ACC112 (cell line): ENCODE measurements at regions not wholly inside any gene's neighbourhood (a gene's known extent, or its start where the extent isn't known, plus 50 kb on each side); places are given as distances from the start of the nearest gene placed in this dataset.
"Not testable (repeated sequence)": the region's sequence is repeated elsewhere in the genome, so short reads cannot be mapped to it uniquely, and the experiment has no call there.

Experiments used
- H2AFZ ChIP-seq: fragments of 200-600 bp; sonication (generic); one replicate; pipeline ENCODE4 v1.6.0; 2017; ENCODE audit warnings: antibody characterized with exemption, low read length; ENCODE audit not compliant: unreplicated experiment
- H3K27ac ChIP-seq: fragments of 200-600 bp; sonication (generic); 2 replicates; pipeline ENCODE4 v1.5.1; 2014; ENCODE audit warnings: low read depth, mild to moderate bottlenecking, antibody characterized with exemption, low read length, moderate library complexity
- H3K27me3 ChIP-seq: fragments of 200-600 bp; sonication (generic); 2 replicates; pipeline ENCODE4 v1.6.1; 2014; ENCODE audit warnings: mild to moderate bottlenecking, antibody characterized with exemption, low read length, moderate library complexity, mixed read lengths; ENCODE audit not compliant: insufficient read depth
- H3K36me3 ChIP-seq: fragments of 200-600 bp; sonication (generic); 2 replicates; pipeline ENCODE4 v1.6.1; 2016; ENCODE audit warnings: mild to moderate bottlenecking, antibody characterized with exemption, low read length, moderate library complexity, mixed read lengths; ENCODE audit not compliant: insufficient read depth
- H3K4me1 ChIP-seq: fragments of 200-600 bp; sonication (generic); one replicate; pipeline ENCODE4 v1.6.1; 2016; ENCODE audit warnings: low read length, mixed read lengths; ENCODE audit not compliant: insufficient read depth, unreplicated experiment, control insufficient read depth
- H3K4me3 ChIP-seq: fragments of 200-600 bp; sonication (generic); 2 replicates; pipeline ENCODE4 v1.5.1; 2014; ENCODE audit warnings: mild to moderate bottlenecking, low read depth, low read length
- H3K79me2 ChIP-seq: fragments of 200-600 bp; sonication (generic); one replicate; pipeline ENCODE4 v1.6.0; 2016; ENCODE audit warnings: low read length; ENCODE audit not compliant: control insufficient read depth, unreplicated experiment, insufficient read depth

DNA sequence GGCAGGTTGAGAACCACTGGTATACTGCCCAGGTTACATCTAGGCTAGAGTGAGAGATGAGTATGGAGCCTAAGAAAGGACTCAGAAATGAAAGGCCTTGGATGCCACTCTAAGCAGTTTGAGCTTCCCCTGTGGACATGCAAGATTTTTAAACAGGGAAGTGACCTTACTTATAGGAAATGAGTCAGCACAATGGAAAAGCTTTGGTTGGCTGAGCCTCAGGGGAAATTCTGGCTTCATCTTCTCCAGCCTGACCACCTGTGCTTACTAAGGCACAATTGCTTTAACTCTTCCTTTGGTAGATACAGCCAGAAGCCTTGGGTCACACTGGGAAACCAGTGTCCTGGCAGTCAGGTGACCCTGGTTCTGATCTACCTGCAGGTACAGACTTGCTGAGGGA, 380.2 kb upstream of the ZNF462 start:
- Histone ChIP-seq H3K27me3 (no peaks in the 10 kb centered on the region), H3K4me3 (no peak overlapping the region), H3K79me2 (no peaks in the 10 kb centered on the region), H3K36me3 (no peaks in the 10 kb centered on the region), H3K27ac (no peak overlapping the region), H3K4me1 (no peaks in the 10 kb centered on the region), H2AFZ (no peak overlapping the region)

- no peaks in the 10 kb centered on the region for H3K36me3 ChIP-seq
- H3K4me3 ChIP-seq: no peak overlapping the region
- H3K27me3 ChIP-seq: no peaks in the 10 kb centered on the region
- H3K79me2 ChIP-seq: no peaks in the 10 kb centered on the region
- H3K27ac ChIP-seq: no peak overlapping the region
- H2AFZ ChIP-seq: no peak overlapping the region
- no peaks in the 10 kb centered on the region for H3K4me1 ChIP-seq
Observed at GRCh38 chr9:106486685-106487084, 376.3 kb upstream of the ZNF462 start.

- Histone ChIP-seq H3K27ac (no peak overlapping the region), H2AFZ (no peak overlapping the region), H3K27me3 (no peaks in the 10 kb centered on the region), H3K36me3 (no peaks in the 10 kb centered on the region), H3K4me3 (no peak overlapping the region), H3K4me1 (no peaks in the 10 kb centered on the region), H3K79me2 (no peaks in the 10 kb centered on the region)
Observed at GRCh38 chr9:106487266-106487665, 375.7 kb upstream of the ZNF462 start.

DNA sequence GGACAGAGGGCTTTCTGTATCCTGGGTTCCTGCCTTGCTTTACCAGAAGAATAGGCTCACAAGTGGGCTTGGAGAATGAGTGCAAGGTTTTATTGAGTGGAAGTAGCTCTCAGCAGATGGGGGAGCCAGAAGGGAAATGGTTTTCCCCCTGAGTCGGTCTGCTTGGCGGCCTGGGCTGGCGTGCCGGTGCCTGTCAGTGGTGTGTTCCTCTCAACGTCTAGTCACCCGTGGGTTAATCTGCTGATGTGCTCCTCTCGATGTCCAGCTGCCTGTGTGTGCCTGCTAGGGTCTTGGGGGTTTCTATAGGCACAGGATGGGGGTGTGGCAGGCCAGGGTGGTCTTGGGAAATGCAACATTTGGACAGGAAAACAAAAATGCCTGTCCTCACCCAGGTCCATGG, 370.8 kb upstream of the ZNF462 start:
- not testable (repeated sequence) for H3K27ac ChIP-seq, H3K36me3 ChIP-seq, H3K4me3 ChIP-seq, H3K27me3 ChIP-seq, H3K79me2 ChIP-seq, H3K4me1 ChIP-seq, H2AFZ ChIP-seq

DNA sequence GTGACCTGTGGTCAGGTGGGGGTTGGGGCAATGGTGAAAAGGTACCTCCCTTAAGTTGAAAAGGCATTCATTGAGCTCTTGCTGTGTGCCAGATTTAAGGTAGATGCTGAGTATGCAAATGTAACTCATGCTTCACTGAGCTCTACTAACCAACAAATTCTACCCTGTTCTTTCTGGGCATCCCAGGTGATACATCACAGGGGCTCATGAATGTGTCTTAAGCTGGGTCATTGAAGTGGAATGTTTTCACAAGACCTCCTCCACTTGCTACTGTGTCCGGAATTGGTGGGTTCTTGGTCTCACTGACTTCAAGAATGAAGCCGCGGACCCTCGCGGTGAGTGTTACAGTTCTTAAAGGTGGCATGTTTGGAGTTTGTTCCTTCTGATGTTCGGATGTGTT, 362.8 kb upstream of the ZNF462 start:
- no peak overlapping the region for H3K27ac ChIP-seq
- no peaks in the 10 kb centered on the region for H3K79me2 ChIP-seq
- H3K4me3 ChIP-seq: no peak overlapping the region
- no peak overlapping the region for H2AFZ ChIP-seq
- H3K36me3 ChIP-seq: no peaks in the 10 kb centered on the region
- H3K4me1 ChIP-seq: no peaks in the 10 kb centered on the region
- H3K27me3 ChIP-seq: no peaks in the 10 kb centered on the region

GRCh38 chr9:106501210-106501609, 361.8 kb upstream of the ZNF462 start:
- not testable (repeated sequence) for H3K4me3 ChIP-seq, H3K27me3 ChIP-seq, H2AFZ ChIP-seq, H3K27ac ChIP-seq, H3K79me2 ChIP-seq, H3K36me3 ChIP-seq, H3K4me1 ChIP-seq

DNA sequence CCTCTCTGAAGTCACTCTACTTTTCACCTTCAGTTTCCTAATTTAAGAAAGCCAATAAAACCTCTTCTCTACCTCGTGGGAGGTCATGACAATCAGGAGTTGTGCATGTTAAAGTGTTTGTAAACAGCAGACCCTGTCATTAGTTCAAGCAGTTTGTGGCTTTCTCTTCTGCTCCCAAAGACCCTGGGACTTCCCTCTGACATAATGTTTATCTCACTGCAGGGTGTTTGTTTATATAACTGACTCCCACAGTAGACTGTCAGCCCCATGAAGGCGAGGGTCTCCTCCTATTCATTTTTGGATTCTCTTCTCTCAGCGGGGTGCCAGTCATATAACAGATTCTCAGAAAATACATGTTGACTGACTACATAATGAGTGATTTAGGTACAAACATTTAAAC, 360.0 kb upstream of the ZNF462 start:
- H3K79me2 ChIP-seq: no peaks in the 10 kb centered on the region
- H3K4me3 ChIP-seq: no peak overlapping the region
- no peaks in the 10 kb centered on the region for H3K27me3 ChIP-seq
- H3K36me3 ChIP-seq: no peaks in the 10 kb centered on the region
- H3K4me1 ChIP-seq: no peaks in the 10 kb centered on the region
- H3K27ac ChIP-seq: no peak overlapping the region
- no peak overlapping the region for H2AFZ ChIP-seq

DNA sequence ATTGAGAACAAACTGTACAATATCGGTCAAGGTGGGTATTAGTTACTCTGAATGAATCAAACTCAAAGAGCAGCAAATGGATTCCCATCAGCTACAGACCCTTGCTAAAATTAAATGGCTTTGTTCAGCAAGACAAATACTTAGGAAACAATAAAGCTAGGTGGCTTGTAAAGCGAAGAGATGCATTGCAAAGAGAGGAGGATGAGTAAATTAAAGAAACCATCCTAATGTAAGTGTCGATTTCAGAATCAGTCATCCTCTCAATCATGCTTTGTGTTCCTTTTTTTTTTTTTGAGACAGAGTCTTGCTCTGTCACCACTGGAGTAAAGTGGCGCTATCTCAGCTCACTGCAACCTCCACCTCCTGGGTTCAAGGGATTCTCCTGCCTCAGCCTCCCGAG, 359.2 kb upstream of the ZNF462 start:
- no peak overlapping the region for H2AFZ ChIP-seq
- H3K79me2 ChIP-seq: no peaks in the 10 kb centered on the region
- H3K4me1 ChIP-seq: no peaks in the 10 kb centered on the region
- no peak overlapping the region for H3K27ac ChIP-seq
- no peaks in the 10 kb centered on the region for H3K36me3 ChIP-seq
- no peak overlapping the region for H3K4me3 ChIP-seq
- no peaks in the 10 kb centered on the region for H3K27me3 ChIP-seq

DNA sequence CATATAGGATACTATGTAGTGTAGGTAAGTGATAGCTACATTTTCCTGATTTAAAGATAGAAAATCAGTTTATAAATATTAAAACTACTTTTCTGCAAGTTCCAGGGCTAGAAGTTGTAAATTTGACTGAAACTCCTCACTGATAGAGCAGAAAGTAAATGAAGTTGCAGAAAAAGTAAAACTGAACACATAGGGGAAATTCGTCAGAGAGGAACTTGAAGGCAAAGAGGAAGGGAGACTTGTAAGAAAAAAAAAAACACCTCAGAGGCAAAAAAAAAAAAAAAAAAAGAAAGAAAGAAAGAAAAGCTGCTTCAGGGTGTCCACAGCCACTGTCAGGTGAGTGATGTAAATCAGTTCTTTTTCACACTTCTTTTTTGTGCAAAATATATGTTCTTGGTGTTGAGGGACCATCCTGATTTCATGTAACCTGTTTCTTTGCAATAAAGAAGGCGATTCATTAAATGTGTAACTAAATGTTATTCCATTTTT, 336.2 kb upstream of the ZNF462 start:
- Histone ChIP-seq H3K27ac (no peak overlapping the region), H2AFZ (no peak overlapping the region), H3K4me1 (no peaks in the 10 kb centered on the region), H3K27me3 (no peaks in the 10 kb centered on the region), H3K4me3 (no peak overlapping the region), H3K79me2 (no peaks in the 10 kb centered on the region), H3K36me3 (no peaks in the 10 kb centered on the region)

- no peaks in the 10 kb centered on the region for H3K36me3 ChIP-seq
- H3K27me3 ChIP-seq: no peaks in the 10 kb centered on the region
- H3K4me1 ChIP-seq: no peaks in the 10 kb centered on the region
- no peak overlapping the region for H3K27ac ChIP-seq
- H3K79me2 ChIP-seq: no peaks in the 10 kb centered on the region
- H3K4me3 ChIP-seq: no peak overlapping the region
- no peak overlapping the region for H2AFZ ChIP-seq
Observed at GRCh38 chr9:106528158-106528557, 334.8 kb upstream of the ZNF462 start.

- Histone ChIP-seq H3K27me3 (no peaks in the 10 kb centered on the region), H3K27ac (no peak overlapping the region), H2AFZ (no peak overlapping the region), H3K4me3 (no peak overlapping the region), H3K4me1 (no peaks in the 10 kb centered on the region), H3K36me3 (no peaks in the 10 kb centered on the region), H3K79me2 (no peaks in the 10 kb centered on the region)
Observed at GRCh38 chr9:106529616-106530015, 333.4 kb upstream of the ZNF462 start.

GRCh38 chr9:106531491-106531890, 331.5 kb upstream of the ZNF462 start:
- no peak overlapping the region for H3K4me3 ChIP-seq
- no peaks in the 10 kb centered on the region for H3K27me3 ChIP-seq
- H3K4me1 ChIP-seq: no peaks in the 10 kb centered on the region
- no peak overlapping the region for H3K27ac ChIP-seq
- no peak overlapping the region for H2AFZ ChIP-seq
- no peaks in the 10 kb centered on the region for H3K79me2 ChIP-seq
- no peaks in the 10 kb centered on the region for H3K36me3 ChIP-seq
